ENCODE measurements at regions not wholly inside any gene's neighbourhood (a gene's known extent, or its start where the extent isn't known, plus 50 kb on each side); places are given as distances from the start of the nearest gene placed in this dataset.
"Not testable (repeated sequence)": the region's sequence is repeated elsewhere in the genome, so short reads cannot be mapped to it uniquely, and the experiment has no call there.

DNA sequence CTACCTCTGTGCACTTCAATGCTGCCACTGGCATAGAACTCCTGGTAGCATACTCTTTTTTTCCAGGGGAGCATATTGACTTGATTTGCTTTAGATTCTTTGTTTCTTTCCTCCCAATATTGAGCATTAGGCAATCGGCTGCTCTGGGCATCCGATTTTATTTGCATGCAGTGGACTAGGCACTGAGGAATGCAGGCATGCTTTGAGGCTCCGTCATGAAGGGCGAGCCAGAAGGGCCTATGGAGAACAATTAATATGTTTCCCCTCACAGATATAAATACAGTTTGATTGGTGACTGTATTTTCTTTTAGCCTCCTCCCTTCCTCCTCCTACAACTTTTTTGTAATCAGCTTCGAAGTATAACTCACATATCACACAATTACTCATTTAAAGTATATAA is 1918.2 kb downstream of the KHDRBS2 start:
- not testable (repeated sequence) for H3K4me3 ChIP-seq; H3K36me3 ChIP-seq (ENCODE audit: control insufficient read depth in 4 of 4, insufficient read depth in 4 of 4, low read length in 4 of 4); H3K27me3 ChIP-seq (ENCODE audit: control insufficient read depth in 3 of 3, insufficient read depth in 3 of 3, low read length in 2 of 3); H3K27ac ChIP-seq (ENCODE audit: low read depth in 1 of 2, low read length in 1 of 2); H3K9me3 ChIP-seq (ENCODE audit: control insufficient read depth in 4 of 4, insufficient read depth in 3 of 4, low read length in 3 of 4); H3K4me1 ChIP-seq (ENCODE audit: control insufficient read depth in 5 of 5, insufficient read depth in 5 of 5, low read length in 5 of 5); DNase-seq; H3K9ac ChIP-seq (ENCODE audit: insufficient read depth in 1 of 2, low read length in 2 of 2); ATAC-seq (ENCODE audit: insufficient read depth, low FRiP score)
- WGBS, 2 donors: 87 to 90% methylated on average over 5 of the region's 5 CpGs

DNA sequence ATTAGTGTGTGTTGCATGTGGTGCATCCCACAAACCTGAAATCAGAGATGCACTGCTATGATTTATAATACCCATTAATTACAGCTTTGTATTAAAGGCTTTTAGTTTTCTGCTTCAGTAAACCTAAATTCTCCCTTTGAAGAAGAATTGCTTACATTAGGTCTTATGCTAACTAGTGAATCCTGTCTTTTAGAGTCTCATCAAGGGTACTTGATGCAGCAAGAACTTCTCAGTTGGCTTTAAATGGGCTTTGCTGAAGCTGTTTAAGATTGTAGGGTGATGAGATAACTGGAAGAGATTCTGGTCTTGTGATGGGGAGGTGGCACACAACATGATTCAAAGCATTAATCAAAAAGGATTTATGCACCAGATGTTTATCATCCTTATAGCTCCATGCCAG is 1920.1 kb downstream of the KHDRBS2 start:
- H3K9ac ChIP-seq (ENCODE audit: insufficient read depth in 1 of 2, low read length in 2 of 2); H3K4me3 ChIP-seq; H3K36me3 ChIP-seq (ENCODE audit: control insufficient read depth in 4 of 4, insufficient read depth in 4 of 4, low read length in 4 of 4); H3K27ac ChIP-seq (ENCODE audit: low read depth in 1 of 2, low read length in 1 of 2); DNase-seq; H3K9me3 ChIP-seq (ENCODE audit: control insufficient read depth in 4 of 4, insufficient read depth in 3 of 4, low read length in 3 of 4); H3K4me1 ChIP-seq (ENCODE audit: control insufficient read depth in 5 of 5, insufficient read depth in 5 of 5, low read length in 5 of 5); ATAC-seq (ENCODE audit: insufficient read depth, low FRiP score); H3K27me3 ChIP-seq (ENCODE audit: control insufficient read depth in 3 of 3, insufficient read depth in 3 of 3, low read length in 2 of 3): not testable (repeated sequence)

DNA sequence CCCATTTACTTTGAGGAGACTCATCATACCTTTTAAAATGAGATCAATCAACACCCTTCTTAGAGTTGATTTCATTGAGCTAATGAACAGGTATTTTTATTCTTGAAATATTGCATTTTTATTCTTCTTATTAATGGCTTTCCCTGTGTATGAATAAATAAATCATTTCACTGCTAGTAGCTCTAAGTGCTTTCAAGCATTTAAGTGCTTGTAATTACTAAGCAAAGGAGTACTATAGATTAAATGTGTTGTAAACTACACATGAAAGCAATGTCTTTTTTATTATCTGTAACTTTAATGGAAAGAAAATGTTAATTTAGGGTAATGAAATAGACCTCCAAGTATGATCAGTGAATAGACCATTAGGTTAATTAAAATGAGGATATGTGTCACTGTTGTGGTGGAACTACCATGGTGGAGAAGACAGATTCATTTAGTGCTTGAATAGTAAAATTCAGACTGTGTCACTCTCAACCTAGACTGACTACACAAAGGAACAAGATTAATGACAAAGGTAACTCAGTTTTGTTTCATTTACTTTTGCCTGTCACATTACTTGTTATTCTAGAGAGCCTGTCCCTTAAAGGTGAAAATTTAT is 1943.5 kb downstream of the KHDRBS2 start:
- H3K9me3 ChIP-seq (ENCODE audit: control insufficient read depth in 4 of 4, insufficient read depth in 3 of 4, low read length in 3 of 4); ATAC-seq (ENCODE audit: insufficient read depth, low FRiP score): not testable (repeated sequence)

DNA sequence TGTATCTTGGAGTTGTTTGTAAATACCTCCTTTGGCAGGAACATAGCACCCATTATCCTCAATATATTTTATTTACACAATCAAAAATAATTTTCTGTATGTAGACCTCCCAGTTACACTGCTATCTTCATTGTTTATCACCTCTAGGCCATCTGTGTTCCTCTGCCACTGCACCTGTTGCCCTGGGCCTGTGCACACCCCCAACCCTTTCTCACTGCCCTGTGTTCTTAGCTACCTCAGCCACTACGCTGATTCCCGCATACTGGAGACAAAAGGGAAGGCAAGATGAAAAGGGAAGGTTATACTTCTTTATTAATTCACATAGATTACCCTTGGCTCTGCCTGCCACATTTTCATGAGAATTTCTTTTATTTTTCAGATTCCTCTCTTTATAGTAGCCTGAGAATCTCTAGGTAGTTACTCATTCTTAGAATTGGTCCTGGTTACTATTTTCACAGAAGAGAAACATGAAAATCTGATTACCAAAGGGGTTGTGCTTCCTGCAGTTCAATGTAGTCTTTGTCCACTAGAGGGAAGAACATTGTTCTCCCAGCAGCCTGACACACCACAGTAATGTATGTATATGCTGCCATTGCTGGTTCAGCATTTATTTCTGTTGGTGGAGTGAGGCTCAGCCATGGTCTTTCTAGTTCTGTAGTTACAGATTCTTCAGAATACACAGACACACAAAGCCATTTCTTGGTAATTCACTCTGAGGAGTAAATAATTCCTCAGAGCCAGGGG is 1947.5 kb downstream of the KHDRBS2 start:
- H3K27ac ChIP-seq (ENCODE audit: low read depth in 1 of 2, low read length in 1 of 2); H3K9me3 ChIP-seq (ENCODE audit: control insufficient read depth in 4 of 4, insufficient read depth in 3 of 4, low read length in 3 of 4); H3K4me1 ChIP-seq (ENCODE audit: control insufficient read depth in 5 of 5, insufficient read depth in 5 of 5, low read length in 5 of 5); H3K4me3 ChIP-seq; H3K27me3 ChIP-seq (ENCODE audit: control insufficient read depth in 3 of 3, insufficient read depth in 3 of 3, low read length in 2 of 3); H3K9ac ChIP-seq (ENCODE audit: insufficient read depth in 1 of 2, low read length in 2 of 2); ATAC-seq (ENCODE audit: insufficient read depth, low FRiP score); H3K36me3 ChIP-seq (ENCODE audit: control insufficient read depth in 4 of 4, insufficient read depth in 4 of 4, low read length in 4 of 4): not testable (repeated sequence)
- peak in 1 of 3 donors; percentile 0 for DNase-seq
- 91 to 93% methylated on average over 2 of the region's 2 CpGs for WGBS, 2 donors

More for the DNA sequence above, 1943.5 kb downstream of the KHDRBS2 start:
- H3K4me1 ChIP-seq (ENCODE audit: control insufficient read depth in 5 of 5, insufficient read depth in 5 of 5, low read length in 5 of 5); H3K4me3 ChIP-seq; H3K27ac ChIP-seq (ENCODE audit: low read depth in 1 of 2, low read length in 1 of 2); DNase-seq; H3K27me3 ChIP-seq (ENCODE audit: control insufficient read depth in 3 of 3, insufficient read depth in 3 of 3, low read length in 2 of 3); H3K36me3 ChIP-seq (ENCODE audit: control insufficient read depth in 4 of 4, insufficient read depth in 4 of 4, low read length in 4 of 4); H3K9ac ChIP-seq (ENCODE audit: insufficient read depth in 1 of 2, low read length in 2 of 2): not testable (repeated sequence)

DNA sequence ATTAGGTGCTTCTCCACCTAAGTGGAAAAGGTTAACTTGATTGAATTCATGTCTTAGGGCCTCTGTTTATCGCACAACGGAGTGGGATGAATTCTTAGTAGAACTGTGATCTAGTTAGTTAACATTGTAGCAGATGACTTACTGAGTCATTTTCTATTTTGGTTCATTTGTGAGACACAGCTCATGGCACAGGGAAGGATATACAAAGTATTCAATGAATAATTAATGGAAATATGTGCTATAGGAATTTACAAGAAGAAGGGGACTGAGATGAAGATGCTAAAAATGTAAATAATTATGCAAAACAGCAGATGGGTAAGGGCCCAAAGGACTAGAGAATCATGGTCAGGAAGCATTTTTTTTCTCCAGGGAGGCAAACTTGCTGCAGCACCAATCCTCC is 1950.9 kb downstream of the KHDRBS2 start:
- not testable (repeated sequence) for H3K4me1 ChIP-seq (ENCODE audit: control insufficient read depth in 5 of 5, insufficient read depth in 5 of 5, low read length in 5 of 5); H3K27ac ChIP-seq (ENCODE audit: low read depth in 1 of 2, low read length in 1 of 2); H3K36me3 ChIP-seq (ENCODE audit: control insufficient read depth in 4 of 4, insufficient read depth in 4 of 4, low read length in 4 of 4); H3K9ac ChIP-seq (ENCODE audit: insufficient read depth in 1 of 2, low read length in 2 of 2); DNase-seq; H3K27me3 ChIP-seq (ENCODE audit: control insufficient read depth in 3 of 3, insufficient read depth in 3 of 3, low read length in 2 of 3); H3K4me3 ChIP-seq; H3K9me3 ChIP-seq (ENCODE audit: control insufficient read depth in 4 of 4, insufficient read depth in 3 of 4, low read length in 3 of 4); ATAC-seq (ENCODE audit: insufficient read depth, low FRiP score)
- WGBS, 2 donors: 83 to 97% methylated on average over 2 of the region's 2 CpGs

DNA sequence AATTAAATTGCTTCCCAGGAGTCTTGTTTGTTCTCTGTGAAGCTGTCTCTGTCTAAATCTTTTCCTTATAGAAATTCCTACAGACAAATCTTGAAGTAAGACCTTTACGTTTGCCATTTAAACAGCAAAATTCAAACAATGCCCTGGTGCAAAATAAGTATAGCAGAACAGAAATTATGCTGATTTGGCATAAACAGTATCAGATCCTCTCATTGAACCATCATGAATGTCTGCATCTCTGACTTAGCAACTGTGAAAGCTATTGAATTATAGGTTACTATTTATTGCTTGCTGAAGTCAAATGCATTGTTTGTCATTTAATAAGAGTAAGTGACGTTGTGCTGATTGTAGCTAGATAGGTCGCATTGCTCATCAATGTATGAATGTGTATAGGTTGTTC is 1952.3 kb downstream of the KHDRBS2 start:
- ATAC-seq (ENCODE audit: insufficient read depth, low FRiP score); H3K36me3 ChIP-seq (ENCODE audit: control insufficient read depth in 4 of 4, insufficient read depth in 4 of 4, low read length in 4 of 4); H3K9ac ChIP-seq (ENCODE audit: insufficient read depth in 1 of 2, low read length in 2 of 2); H3K4me1 ChIP-seq (ENCODE audit: control insufficient read depth in 5 of 5, insufficient read depth in 5 of 5, low read length in 5 of 5); H3K27ac ChIP-seq (ENCODE audit: low read depth in 1 of 2, low read length in 1 of 2); H3K4me3 ChIP-seq; H3K9me3 ChIP-seq (ENCODE audit: control insufficient read depth in 4 of 4, insufficient read depth in 3 of 4, low read length in 3 of 4); H3K27me3 ChIP-seq (ENCODE audit: control insufficient read depth in 3 of 3, insufficient read depth in 3 of 3, low read length in 2 of 3); DNase-seq: not testable (repeated sequence)
- WGBS, 2 donors: 87 to 88% methylated on average over 3 of the region's 3 CpGs

DNA sequence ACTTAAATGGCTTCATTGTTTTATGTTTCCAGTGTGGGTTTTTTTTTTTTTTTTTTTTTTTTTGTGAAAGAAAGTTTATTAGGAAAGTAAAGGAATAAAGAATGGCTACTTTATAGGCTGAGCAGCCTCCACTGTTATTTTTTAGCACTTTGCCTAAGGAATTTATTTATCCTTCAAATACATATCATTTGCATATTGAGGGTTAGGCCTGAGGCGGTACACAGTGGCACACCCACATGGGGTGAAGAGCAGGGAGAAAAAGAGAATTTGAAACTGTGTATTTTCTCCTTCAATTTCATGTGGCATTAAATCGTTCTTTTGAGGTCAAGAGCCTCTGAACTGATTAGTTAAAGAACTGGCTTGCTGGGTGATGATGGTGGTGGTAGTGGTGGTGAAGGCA is 1977.1 kb downstream of the KHDRBS2 start:
- H3K36me3 ChIP-seq (ENCODE audit: control insufficient read depth in 4 of 4, insufficient read depth in 4 of 4, low read length in 4 of 4); H3K4me1 ChIP-seq (ENCODE audit: control insufficient read depth in 5 of 5, insufficient read depth in 5 of 5, low read length in 5 of 5); H3K27ac ChIP-seq (ENCODE audit: low read depth in 1 of 2, low read length in 1 of 2); H3K9ac ChIP-seq (ENCODE audit: insufficient read depth in 1 of 2, low read length in 2 of 2); DNase-seq; H3K4me3 ChIP-seq; H3K27me3 ChIP-seq (ENCODE audit: control insufficient read depth in 3 of 3, insufficient read depth in 3 of 3, low read length in 2 of 3); ATAC-seq (ENCODE audit: insufficient read depth, low FRiP score); H3K9me3 ChIP-seq (ENCODE audit: control insufficient read depth in 4 of 4, insufficient read depth in 3 of 4, low read length in 3 of 4): not testable (repeated sequence)
- WGBS, 2 donors: 84 to 86% methylated on average over 2 of the region's 2 CpGs

All from lung (tissue), 9 donors.